ENCODE measurements at regions not wholly inside any gene's neighbourhood (a gene's known extent, or its start where the extent isn't known, plus 50 kb on each side); places are given as distances from the start of the nearest gene placed in this dataset.

GRCh38 chr2:168315331-168316072 lies 68.1 kb upstream of the STK39 start:
- no peak for TF ChIP-seq ZFX (IDR thresholded peaks at IDR 0.05; ENCODE audit: borderline replicate concordance)
- no peak for TF ChIP-seq CTCF (IDR thresholded peaks at IDR 0.05)
- H3K27ac ChIP-seq: no peak overlapping the region

- TF ChIP-seq ZFX (IDR thresholded peaks at IDR 0.05; ENCODE audit: borderline replicate concordance): no peak
- no peak for TF ChIP-seq CTCF (IDR thresholded peaks at IDR 0.05)
- H3K27ac ChIP-seq: no peak overlapping the region
Measured at GRCh38 chr2:168316073-168316440, 68.7 kb upstream of the STK39 start.

- TF ChIP-seq CTCF (IDR thresholded peaks at IDR 0.05): no peak
- TF ChIP-seq ZFX (IDR thresholded peaks at IDR 0.05; ENCODE audit: borderline replicate concordance): no peak
Measured at GRCh38 chr2:168317282-168317681, 69.9 kb upstream of the STK39 start.

GRCh38 chr2:168320267-168320666 lies 72.9 kb upstream of the STK39 start:
- no peak overlapping the region for H3K27ac ChIP-seq
- TF ChIP-seq CTCF (IDR thresholded peaks at IDR 0.05) (no peak), ZFX (IDR thresholded peaks at IDR 0.05; ENCODE audit: borderline replicate concordance) (no peak)

More at GRCh38 chr2:168317282-168317681, 69.9 kb upstream of the STK39 start:
- H3K27ac ChIP-seq: no peak overlapping the region

GRCh38 chr2:168322325-168323007 lies 75.1 kb upstream of the STK39 start:
- H3K27ac ChIP-seq: no peak overlapping the region
- TF ChIP-seq ZFX (IDR thresholded peaks at IDR 0.05; ENCODE audit: borderline replicate concordance) (no peak), CTCF (IDR thresholded peaks at IDR 0.05) (no peak)

GRCh38 chr2:168323529-168324021 lies 76.2 kb upstream of the STK39 start:
- H3K27ac ChIP-seq: no peak overlapping the region
- no peak for TF ChIP-seq ZFX (IDR thresholded peaks at IDR 0.05; ENCODE audit: borderline replicate concordance)
- no peak for TF ChIP-seq CTCF (IDR thresholded peaks at IDR 0.05)

- H3K27ac ChIP-seq: no peak overlapping the region
- TF ChIP-seq CTCF (IDR thresholded peaks at IDR 0.05) (no peak), ZFX (IDR thresholded peaks at IDR 0.05; ENCODE audit: borderline replicate concordance) (no peak)
Measured at GRCh38 chr2:168326572-168326971, 79.2 kb upstream of the STK39 start.

All from 22Rv1 (cell line).